22Rv1 (cell line): ENCODE measurements at regions not wholly inside any gene's neighbourhood (a gene's known extent, or its start where the extent isn't known, plus 50 kb on each side); places are given as distances from the start of the nearest gene placed in this dataset.

Experiments used
- ZFX ChIP-seq: fragments of 450-650 bp; IDR thresholded peaks from 2 replicates; pipeline ENCODE4 v1.6.1; 2017; ENCODE audit warnings: antibody characterized with exemption, borderline replicate concordance
- TF ChIP-seq, protein P1 (sequence below): fragments of 450-650 bp; IDR thresholded peaks from 2 replicates; pipeline ENCODE4 v1.5.1; 2017; ENCODE audit warnings: mild to moderate bottlenecking

DNA sequence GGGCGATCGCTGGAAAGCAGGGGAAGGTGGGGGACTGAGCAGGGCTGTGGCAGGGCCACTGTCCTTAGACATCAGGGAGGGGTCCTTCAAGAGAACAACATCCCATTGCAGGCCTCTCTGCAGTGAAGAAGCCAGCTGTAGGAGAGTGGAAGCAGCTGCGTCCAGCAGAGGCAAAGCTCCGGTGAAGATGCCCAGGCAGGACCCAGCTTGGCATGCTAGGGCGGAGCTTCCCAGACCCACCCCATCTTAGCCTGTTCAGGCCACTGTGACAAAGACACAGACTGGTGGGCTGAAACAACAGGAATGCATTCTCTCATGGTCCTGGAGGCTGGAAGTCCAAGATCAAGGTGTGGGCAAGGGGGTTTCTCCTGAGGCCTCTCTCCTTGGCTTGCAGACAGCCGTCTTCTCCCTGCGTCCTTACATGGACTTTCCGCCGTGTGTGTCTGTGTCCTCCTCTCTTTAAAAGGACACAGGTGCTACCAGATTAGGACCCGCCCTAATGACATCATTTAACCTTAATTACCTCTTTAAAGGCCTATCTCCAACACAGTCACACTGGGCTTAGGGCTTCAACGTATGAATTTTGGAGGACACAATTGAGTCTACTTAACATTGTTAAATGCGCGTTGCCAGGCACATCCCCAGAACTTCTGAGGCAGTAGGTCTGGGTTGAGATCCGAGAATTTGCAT is 178.1 kb upstream of the GRB10 start:
- TF ChIP-seq, protein P1, sequence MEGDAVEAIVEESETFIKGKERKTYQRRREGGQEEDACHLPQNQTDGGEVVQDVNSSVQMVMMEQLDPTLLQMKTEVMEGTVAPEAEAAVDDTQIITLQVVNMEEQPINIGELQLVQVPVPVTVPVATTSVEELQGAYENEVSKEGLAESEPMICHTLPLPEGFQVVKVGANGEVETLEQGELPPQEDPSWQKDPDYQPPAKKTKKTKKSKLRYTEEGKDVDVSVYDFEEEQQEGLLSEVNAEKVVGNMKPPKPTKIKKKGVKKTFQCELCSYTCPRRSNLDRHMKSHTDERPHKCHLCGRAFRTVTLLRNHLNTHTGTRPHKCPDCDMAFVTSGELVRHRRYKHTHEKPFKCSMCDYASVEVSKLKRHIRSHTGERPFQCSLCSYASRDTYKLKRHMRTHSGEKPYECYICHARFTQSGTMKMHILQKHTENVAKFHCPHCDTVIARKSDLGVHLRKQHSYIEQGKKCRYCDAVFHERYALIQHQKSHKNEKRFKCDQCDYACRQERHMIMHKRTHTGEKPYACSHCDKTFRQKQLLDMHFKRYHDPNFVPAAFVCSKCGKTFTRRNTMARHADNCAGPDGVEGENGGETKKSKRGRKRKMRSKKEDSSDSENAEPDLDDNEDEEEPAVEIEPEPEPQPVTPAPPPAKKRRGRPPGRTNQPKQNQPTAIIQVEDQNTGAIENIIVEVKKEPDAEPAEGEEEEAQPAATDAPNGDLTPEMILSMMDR = no peak
- TF ChIP-seq ZFX = no peak
